Left ventricle myocardium inferior (tissue), 1 donor: ENCODE measurements at regions not wholly inside any gene's neighbourhood (a gene's known extent, or its start where the extent isn't known, plus 50 kb on each side); places are given as distances from the start of the nearest gene placed in this dataset.

ENCODE experiments used
- DNase-seq: peaks from one replicate; pipeline ENCODE4 v3.0.0-alpha.2; 2020
- H3K27ac ChIP-seq: fragments of 200-600 bp; replicated peaks from 2 replicates; pipeline ENCODE4 v1.8.0; 2021
- H3K27me3 ChIP-seq: fragments of 200-600 bp; 2 replicates; pipeline ENCODE4 v1.8.0; 2021; ENCODE audit warnings: low read depth
- H3K36me3 ChIP-seq: fragments of 200-600 bp; 2 replicates; pipeline ENCODE4 v1.8.0; 2021
- H3K4me1 ChIP-seq: fragments of 200-600 bp; 2 replicates; pipeline ENCODE4 v1.8.0; 2021
- H3K4me3 ChIP-seq: fragments of 200-600 bp; 2 replicates; pipeline ENCODE4 v1.8.0; 2021; ENCODE audit warnings: mild to moderate bottlenecking, moderate library complexity
- H3K9me3 ChIP-seq: fragments of 200-600 bp; replicated peaks from 2 replicates; pipeline ENCODE4 v1.8.0; 2021
- CTCF ChIP-seq: fragments of 200-600 bp; IDR thresholded peaks from 2 replicates; pipeline ENCODE4 v1.8.0; 2021; ENCODE audit warnings: antibody characterized with exemption, mild to moderate bottlenecking, borderline replicate concordance
- intact Hi-C: fragments of 100-400 bp; cut with micrococcal nuclease; formaldehyde crosslinking; loops from one replicate; pipeline ENCODE4 v1.11.0; 2022
- donor health status: DM: no; HTN: yes; CAD: no; lungs with severe emphysema.

- Histone ChIP-seq H3K9me3 (no peaks in the 10 kb centered on the region), H3K4me3 (no peak overlapping the region), H3K36me3 (no peaks in the 10 kb centered on the region), H3K27me3 (no peaks in the 10 kb centered on the region), H3K4me1 (peaks cover 17% of the 10 kb centered on the region), H3K27ac (peak overlapping the region; percentile 60)
- DNase-seq, result no peak
- intact Hi-C loops, result no loop called here
- TF ChIP-seq CTCF, result no peak
Observed at GRCh38 chr3:101156787-101157345, 163.5 kb downstream of the IMPG2 start.

GRCh38 chr3:101155825-101156224, 162.6 kb upstream of the ABI3BP start:
- no peaks in the 10 kb centered on the region for H3K36me3 ChIP-seq
- H3K27ac ChIP-seq, result peak overlapping the region; percentile 60
- no peak for TF ChIP-seq CTCF
- no peaks in the 10 kb centered on the region for H3K9me3 ChIP-seq
- peak; percentile 18 for DNase-seq
- no peaks in the 10 kb centered on the region for H3K27me3 ChIP-seq
- no peak overlapping the region for H3K4me3 ChIP-seq
- intact Hi-C loops, result no loop called here
- peaks cover 17% of the 10 kb centered on the region for H3K4me1 ChIP-seq

GRCh38 chr3:101154401-101154800, 161.2 kb upstream of the ABI3BP start:
- Histone ChIP-seq H3K27ac (no peak overlapping the region), H3K36me3 (no peaks in the 10 kb centered on the region), H3K27me3 (no peaks in the 10 kb centered on the region), H3K4me1 (peaks cover 22% of the 10 kb centered on the region), H3K4me3 (no peak overlapping the region), H3K9me3 (no peaks in the 10 kb centered on the region)
- DNase-seq, result no peak
- no peak for TF ChIP-seq CTCF
- intact Hi-C loops, result no loop called here

- DNase-seq, result no peak
- Histone ChIP-seq H3K4me1 (peaks cover 12% of the 10 kb centered on the region), H3K27ac (no peak overlapping the region), H3K4me3 (no peak overlapping the region), H3K27me3 (no peaks in the 10 kb centered on the region), H3K9me3 (no peaks in the 10 kb centered on the region), H3K36me3 (no peaks in the 10 kb centered on the region)
- intact Hi-C loops, result no loop called here
- TF ChIP-seq CTCF, result no peak
Observed at GRCh38 chr3:101151286-101151913, 158.2 kb upstream of the ABI3BP start.

- no peaks in the 10 kb centered on the region for H3K36me3 ChIP-seq
- no peaks in the 10 kb centered on the region for H3K9me3 ChIP-seq
- H3K4me3 ChIP-seq, result no peak overlapping the region
- no peaks in the 10 kb centered on the region for H3K27me3 ChIP-seq
- no peak overlapping the region for H3K27ac ChIP-seq
- intact Hi-C loops, result no loop called here
- TF ChIP-seq CTCF, result no peak
- H3K4me1 ChIP-seq, result peaks cover 7% of the 10 kb centered on the region
- DNase-seq, result no peak
Observed at GRCh38 chr3:101150504-101150903, 157.3 kb upstream of the ABI3BP start.
